ENCODE measurements at regions not wholly inside any gene's neighbourhood (a gene's known extent, or its start where the extent isn't known, plus 50 kb on each side); places are given as distances from the start of the nearest gene placed in this dataset.

DNA sequence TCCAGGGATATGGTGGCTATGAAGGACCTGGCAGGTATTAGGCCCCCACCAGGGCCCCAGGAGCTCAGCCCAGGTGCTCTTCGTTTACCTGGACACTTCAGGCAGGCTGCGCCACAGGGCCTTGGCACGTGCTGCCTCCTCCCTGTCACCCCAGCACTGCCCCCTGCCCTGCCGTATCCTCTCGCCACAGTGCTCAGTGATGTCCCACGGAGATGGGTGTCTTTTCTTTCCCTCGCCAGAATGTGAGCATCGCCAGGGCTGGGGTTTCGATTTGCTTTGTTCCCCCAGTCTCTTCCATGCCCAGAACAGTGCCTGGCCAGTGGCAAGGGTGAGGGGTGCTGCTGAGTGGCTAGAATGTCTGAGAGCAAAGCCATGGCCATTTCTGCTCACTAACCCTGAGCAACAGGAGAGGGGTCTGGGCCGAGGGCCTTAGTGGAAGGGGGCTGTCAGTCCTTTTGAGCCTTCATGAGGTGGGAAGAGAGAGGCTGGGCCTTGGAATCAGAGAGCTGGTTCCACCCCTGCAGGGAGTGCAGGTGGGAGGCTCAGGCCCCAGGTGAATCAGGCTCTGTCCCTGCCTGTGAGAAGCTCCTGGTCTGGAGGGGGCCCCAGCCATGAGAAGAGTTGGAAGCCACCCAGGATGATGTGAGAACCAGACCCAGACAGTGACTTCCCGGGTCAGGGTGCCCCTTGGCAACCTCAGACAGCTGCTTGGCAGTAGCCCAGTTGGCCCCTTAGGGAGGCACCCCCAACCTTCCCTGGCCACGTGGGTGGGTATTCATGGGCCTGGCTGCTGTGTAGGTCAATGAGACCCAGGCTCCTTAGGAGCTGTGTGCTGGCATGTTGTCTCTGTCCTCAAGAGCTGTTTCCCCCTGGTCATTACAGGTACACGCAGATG lies 129.9 kb upstream of the HS6ST1 start:
- intact Hi-C loops (cut with DNase I, micrococcal nuclease), result no loop called here
- no peaks in the 10 kb centered on the region for H3K36me3 Mint-ChIP-seq (ENCODE audit: low read depth)
- Histone ChIP-seq H3K9me3 (ENCODE audit: control insufficient read depth in 1 of 2, insufficient read depth in 1 of 2, low read length in 2 of 2) (peaks cover 0 to 13% of the 10 kb centered on the region in 2 experiments), H3K4me1 (ENCODE audit: insufficient read depth, low read length) (no peaks in the 10 kb centered on the region), H3K27ac (ENCODE audit: low read depth in 1 of 2, low read length in 2 of 2) (no peak overlapping the region), H3K36me3 (ENCODE audit: insufficient read depth, low read length) (no peaks in the 10 kb centered on the region), H3K4me3 (ENCODE audit: low read length) (no peak overlapping the region), H3K27me3 (ENCODE audit: control insufficient read depth in 1 of 2, insufficient read depth in 2 of 2, low read length in 2 of 2) (peaks cover 0 to 5% of the 10 kb centered on the region in 2 experiments)
- ChIA-PET CTCF (no interaction called here), POLR2A (no interaction called here)
- no peaks in the 10 kb centered on the region for H3K27me3 Mint-ChIP-seq
- no peak overlapping the region for H3K4me3 Mint-ChIP-seq
- ATAC-seq (ENCODE audit: poor library complexity) (no peak), DNase-seq (peak in 2 of 14 experiments; percentile 3 to 27)
- TF ChIP-seq, protein P1, sequence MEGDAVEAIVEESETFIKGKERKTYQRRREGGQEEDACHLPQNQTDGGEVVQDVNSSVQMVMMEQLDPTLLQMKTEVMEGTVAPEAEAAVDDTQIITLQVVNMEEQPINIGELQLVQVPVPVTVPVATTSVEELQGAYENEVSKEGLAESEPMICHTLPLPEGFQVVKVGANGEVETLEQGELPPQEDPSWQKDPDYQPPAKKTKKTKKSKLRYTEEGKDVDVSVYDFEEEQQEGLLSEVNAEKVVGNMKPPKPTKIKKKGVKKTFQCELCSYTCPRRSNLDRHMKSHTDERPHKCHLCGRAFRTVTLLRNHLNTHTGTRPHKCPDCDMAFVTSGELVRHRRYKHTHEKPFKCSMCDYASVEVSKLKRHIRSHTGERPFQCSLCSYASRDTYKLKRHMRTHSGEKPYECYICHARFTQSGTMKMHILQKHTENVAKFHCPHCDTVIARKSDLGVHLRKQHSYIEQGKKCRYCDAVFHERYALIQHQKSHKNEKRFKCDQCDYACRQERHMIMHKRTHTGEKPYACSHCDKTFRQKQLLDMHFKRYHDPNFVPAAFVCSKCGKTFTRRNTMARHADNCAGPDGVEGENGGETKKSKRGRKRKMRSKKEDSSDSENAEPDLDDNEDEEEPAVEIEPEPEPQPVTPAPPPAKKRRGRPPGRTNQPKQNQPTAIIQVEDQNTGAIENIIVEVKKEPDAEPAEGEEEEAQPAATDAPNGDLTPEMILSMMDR (IDR thresholded peaks at IDR 0.05), result no peak
- no peaks in the 10 kb centered on the region for H3K4me1 Mint-ChIP-seq (ENCODE audit: low read depth)
- no peak overlapping the region for H3K27ac Mint-ChIP-seq
- no peaks in the 10 kb centered on the region for H3K9me3 Mint-ChIP-seq

DNA sequence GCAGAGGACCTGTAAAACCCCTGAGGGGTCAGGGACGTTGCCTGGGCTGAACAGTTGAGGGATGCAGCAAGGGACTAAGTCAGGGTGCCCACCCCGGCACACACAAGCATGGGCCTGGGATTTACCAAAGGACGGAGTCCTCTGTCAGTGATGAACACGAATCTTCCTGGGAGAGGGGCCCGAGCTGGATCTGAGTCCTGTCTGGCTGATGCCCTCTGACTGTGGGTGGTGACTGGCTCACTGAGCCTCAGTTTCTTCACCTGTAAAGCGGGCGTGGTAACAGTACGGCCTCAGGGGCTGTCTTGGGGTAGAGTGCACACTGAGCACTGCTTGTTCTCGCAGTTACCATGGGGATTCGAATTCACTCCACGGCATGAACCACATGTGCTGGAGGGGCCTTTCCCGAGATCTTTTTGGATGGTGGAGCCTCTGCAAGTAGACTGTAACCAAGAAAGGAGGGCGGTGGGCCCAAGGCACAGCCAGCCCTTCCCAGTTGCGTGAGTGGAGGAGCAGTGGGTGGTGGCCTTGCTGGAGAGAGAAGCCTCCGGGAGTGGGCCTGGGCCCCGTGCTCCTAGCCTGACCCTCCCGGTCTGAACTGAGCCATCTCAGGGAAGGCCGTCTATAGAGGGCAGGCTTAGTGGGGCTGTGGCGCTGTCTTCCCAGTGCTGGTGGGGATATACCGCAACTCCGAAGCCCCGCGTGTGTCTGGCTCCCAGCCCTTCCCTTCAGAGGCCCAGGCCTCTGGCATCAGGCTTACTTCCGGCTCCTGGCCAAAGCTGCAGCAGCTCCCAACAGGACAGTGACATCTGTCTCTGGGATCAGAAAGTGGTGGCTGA lies 130.8 kb upstream of the HS6ST1 start:
- Histone ChIP-seq H3K27me3 (ENCODE audit: control insufficient read depth in 1 of 2, insufficient read depth in 2 of 2, low read length in 2 of 2) (peaks cover 0 to 5% of the 10 kb centered on the region in 2 experiments), H3K36me3 (ENCODE audit: insufficient read depth, low read length) (no peaks in the 10 kb centered on the region), H3K4me3 (ENCODE audit: low read length) (no peak overlapping the region), H3K9me3 (ENCODE audit: control insufficient read depth in 1 of 2, insufficient read depth in 1 of 2, low read length in 2 of 2) (peaks cover 0 to 13% of the 10 kb centered on the region in 2 experiments), H3K27ac (ENCODE audit: low read depth in 1 of 2, low read length in 2 of 2) (no peak overlapping the region), H3K4me1 (ENCODE audit: insufficient read depth, low read length) (no peaks in the 10 kb centered on the region)
- no peak overlapping the region for H3K4me3 Mint-ChIP-seq
- CTCF ChIA-PET, result no interaction called here
- intact Hi-C loops (cut with DNase I, micrococcal nuclease), result no loop called here
- POLR2A ChIA-PET, result no interaction called here
- no peaks in the 10 kb centered on the region for H3K36me3 Mint-ChIP-seq (ENCODE audit: low read depth)
- TF ChIP-seq, protein P1 (IDR thresholded peaks at IDR 0.05), result no peak
- ATAC-seq (ENCODE audit: poor library complexity) (no peak), DNase-seq (peak in 2 of 14 experiments; percentile 9 to 27)
- no peaks in the 10 kb centered on the region for H3K27me3 Mint-ChIP-seq
- no peaks in the 10 kb centered on the region for H3K4me1 Mint-ChIP-seq (ENCODE audit: low read depth)
- no peak overlapping the region for H3K27ac Mint-ChIP-seq
- H3K9me3 Mint-ChIP-seq, result no peaks in the 10 kb centered on the region

DNA sequence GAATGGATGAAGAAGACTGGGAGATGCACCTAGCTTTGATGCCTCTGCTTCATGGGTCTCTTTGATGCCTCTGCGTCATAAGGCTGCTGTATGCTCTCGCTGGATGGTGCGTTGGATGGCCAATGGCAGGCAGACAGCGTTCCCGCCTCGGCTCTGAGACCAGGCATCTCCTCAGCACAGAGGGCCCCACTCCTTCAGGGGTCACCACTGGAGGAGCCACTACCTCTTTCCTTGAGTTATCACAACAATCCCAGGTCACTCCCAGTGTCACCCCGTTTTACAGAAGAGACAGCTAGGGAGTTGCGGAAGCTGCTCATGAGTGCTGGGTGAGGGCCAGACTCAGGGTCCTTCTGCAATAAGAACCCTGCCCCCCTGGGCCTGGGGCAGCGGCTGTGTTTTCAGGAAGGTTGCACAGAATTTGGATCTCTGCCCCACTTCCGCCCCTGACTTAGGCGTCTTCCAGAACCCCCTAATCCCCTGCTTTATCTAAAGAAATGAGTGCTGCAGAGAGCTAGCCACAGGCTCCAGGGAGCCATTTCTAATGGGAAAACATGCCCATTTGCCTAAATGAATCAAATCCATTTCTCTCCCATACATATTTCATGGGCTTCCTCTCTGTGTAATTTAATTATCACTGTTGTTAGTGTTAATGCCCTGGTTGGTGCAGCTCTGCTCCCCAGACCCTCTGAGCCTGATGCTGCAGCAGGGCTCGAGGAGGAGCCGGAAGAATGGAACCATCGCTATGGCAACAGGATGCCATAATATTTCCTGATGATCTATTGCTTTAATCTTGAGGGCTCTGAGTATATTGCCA lies 131.8 kb upstream of the HS6ST1 start:
- no peaks in the 10 kb centered on the region for H3K27me3 Mint-ChIP-seq
- Histone ChIP-seq H3K36me3 (ENCODE audit: insufficient read depth, low read length) (no peaks in the 10 kb centered on the region), H3K27ac (ENCODE audit: low read depth in 1 of 2, low read length in 2 of 2) (no peak overlapping the region), H3K4me3 (ENCODE audit: low read length) (no peak overlapping the region), H3K27me3 (ENCODE audit: control insufficient read depth in 1 of 2, insufficient read depth in 2 of 2, low read length in 2 of 2) (peaks cover 0 to 5% of the 10 kb centered on the region in 2 experiments), H3K4me1 (ENCODE audit: insufficient read depth, low read length) (no peaks in the 10 kb centered on the region), H3K9me3 (ENCODE audit: control insufficient read depth in 1 of 2, insufficient read depth in 1 of 2, low read length in 2 of 2) (peaks cover 0 to 13% of the 10 kb centered on the region in 2 experiments)
- DNase-seq, result peak in 1 of 14 experiments; percentile 0
- no peak overlapping the region for H3K4me3 Mint-ChIP-seq
- no peak overlapping the region for H3K27ac Mint-ChIP-seq
- TF ChIP-seq, protein P1 (IDR thresholded peaks at IDR 0.05), result no peak
- POLR2A ChIA-PET, result no interaction called here
- H3K9me3 Mint-ChIP-seq, result no peaks in the 10 kb centered on the region
- intact Hi-C loops (cut with DNase I, micrococcal nuclease), result no loop called here
- no peaks in the 10 kb centered on the region for H3K36me3 Mint-ChIP-seq (ENCODE audit: low read depth)
- no peaks in the 10 kb centered on the region for H3K4me1 Mint-ChIP-seq (ENCODE audit: low read depth)
- ATAC-seq (ENCODE audit: poor library complexity), result no peak
- CTCF ChIA-PET, result no interaction called here

Data from CD4-positive, alpha-beta T cell (primary cell).